Thyroid gland (tissue), 4 donors: ENCODE measurements at regions not wholly inside any gene's neighbourhood (a gene's known extent, or its start where the extent isn't known, plus 50 kb on each side); places are given as distances from the start of the nearest gene placed in this dataset.

Source experiments
- CTCF ChIP-seq, 6 experiments: fragments of 200-600 bp in 3 of 6; fragments of 450-650 bp in 3 of 6; sonication (generic) in 3 of 6; IDR thresholded peaks; one replicate each; pipeline ENCODE4 v1.5.1; 2016 to 2019; ENCODE audit warnings: antibody characterized with exemption in 6 of 6, mild to moderate bottlenecking in 2 of 6, inconsistent platforms in 1 of 6, moderate library complexity in 1 of 6
- POLR2A ChIP-seq, 2 donors: fragments of 450-650 bp; IDR thresholded peaks; one replicate each; pipeline ENCODE4 v1.6.1; 2017; ENCODE audit warnings: antibody characterized with exemption in 2 of 2, mild to moderate bottlenecking in 2 of 2, moderate library complexity in 1 of 2

GRCh38 chr13:38564256-38565150, 122.4 kb upstream of the FREM2 start:
- TF ChIP-seq CTCF (IDR thresholded peaks at IDR 0.05) (no peak), POLR2A (IDR thresholded peaks at IDR 0.05) (no peak)
